PFSK-1 (cell line): ENCODE measurements at regions not wholly inside any gene's neighbourhood (a gene's known extent, or its start where the extent isn't known, plus 50 kb on each side); places are given as distances from the start of the nearest gene placed in this dataset.

Source experiments
- FOXP2 ChIP-seq: optimal IDR thresholded peaks from 2 replicates; pipeline ENCODE3; 2011; ENCODE audit warnings: borderline replicate concordance, control low read depth, inconsistent platforms; ENCODE audit not compliant: insufficient read depth; ENCODE audit errors: extremely low read length, extremely low read depth
- POLR2AphosphoS5 ChIP-seq: IDR thresholded peaks from 2 replicates; pipeline ENCODE4 v1.6.1; 2012; ENCODE audit warnings: low read depth, mild to moderate bottlenecking, control low read depth, low read length, moderate library complexity
- SIN3A ChIP-seq: IDR thresholded peaks from 2 replicates; pipeline ENCODE4 v1.6.1; 2012; ENCODE audit warnings: mild to moderate bottlenecking, low read length, moderate library complexity, borderline replicate concordance; ENCODE audit not compliant: insufficient read depth
- TAF1 ChIP-seq: IDR thresholded peaks from 2 replicates; pipeline ENCODE4 v1.6.1; 2012; ENCODE audit warnings: low read length, control low read depth, borderline replicate concordance; ENCODE audit not compliant: insufficient read depth
- TF ChIP-seq, protein P1 (sequence below), 2 experiments: IDR thresholded peaks; 2 replicates each; pipeline versions ENCODE4 v1.6.1 to v1.8.0; 2011 to 2012; ENCODE audit warnings: low read depth in 2 of 2, low read length in 2 of 2, control low read depth in 1 of 2, inconsistent platforms in 1 of 2, mild to moderate bottlenecking in 1 of 2, moderate library complexity in 1 of 2; ENCODE audit not compliant: insufficient read depth in 1 of 2

DNA sequence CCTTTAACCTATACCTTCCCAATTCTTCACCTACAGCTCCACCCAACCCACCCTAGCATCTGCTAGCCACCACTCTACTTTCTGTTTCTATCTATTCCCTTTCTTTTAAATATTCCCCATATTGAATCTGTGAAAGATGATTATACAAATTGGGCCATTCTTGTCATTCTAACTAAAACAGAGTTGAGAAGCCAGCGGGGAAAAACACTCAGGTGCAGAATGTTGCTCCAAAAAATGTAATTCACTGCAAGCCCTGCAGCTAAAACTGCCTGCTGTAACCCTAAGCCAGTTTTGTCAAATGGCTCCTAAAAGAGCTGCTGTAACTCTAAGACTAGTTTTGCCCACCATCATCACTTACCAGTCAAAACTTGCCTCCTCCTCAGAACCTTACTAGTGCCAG is 1468.6 kb upstream of the MIR17HG start:
- TF ChIP-seq SIN3A (no peak), POLR2AphosphoS5 (no peak), TAF1 (no peak), FOXP2 (no peak)
- TF ChIP-seq, protein P1, sequence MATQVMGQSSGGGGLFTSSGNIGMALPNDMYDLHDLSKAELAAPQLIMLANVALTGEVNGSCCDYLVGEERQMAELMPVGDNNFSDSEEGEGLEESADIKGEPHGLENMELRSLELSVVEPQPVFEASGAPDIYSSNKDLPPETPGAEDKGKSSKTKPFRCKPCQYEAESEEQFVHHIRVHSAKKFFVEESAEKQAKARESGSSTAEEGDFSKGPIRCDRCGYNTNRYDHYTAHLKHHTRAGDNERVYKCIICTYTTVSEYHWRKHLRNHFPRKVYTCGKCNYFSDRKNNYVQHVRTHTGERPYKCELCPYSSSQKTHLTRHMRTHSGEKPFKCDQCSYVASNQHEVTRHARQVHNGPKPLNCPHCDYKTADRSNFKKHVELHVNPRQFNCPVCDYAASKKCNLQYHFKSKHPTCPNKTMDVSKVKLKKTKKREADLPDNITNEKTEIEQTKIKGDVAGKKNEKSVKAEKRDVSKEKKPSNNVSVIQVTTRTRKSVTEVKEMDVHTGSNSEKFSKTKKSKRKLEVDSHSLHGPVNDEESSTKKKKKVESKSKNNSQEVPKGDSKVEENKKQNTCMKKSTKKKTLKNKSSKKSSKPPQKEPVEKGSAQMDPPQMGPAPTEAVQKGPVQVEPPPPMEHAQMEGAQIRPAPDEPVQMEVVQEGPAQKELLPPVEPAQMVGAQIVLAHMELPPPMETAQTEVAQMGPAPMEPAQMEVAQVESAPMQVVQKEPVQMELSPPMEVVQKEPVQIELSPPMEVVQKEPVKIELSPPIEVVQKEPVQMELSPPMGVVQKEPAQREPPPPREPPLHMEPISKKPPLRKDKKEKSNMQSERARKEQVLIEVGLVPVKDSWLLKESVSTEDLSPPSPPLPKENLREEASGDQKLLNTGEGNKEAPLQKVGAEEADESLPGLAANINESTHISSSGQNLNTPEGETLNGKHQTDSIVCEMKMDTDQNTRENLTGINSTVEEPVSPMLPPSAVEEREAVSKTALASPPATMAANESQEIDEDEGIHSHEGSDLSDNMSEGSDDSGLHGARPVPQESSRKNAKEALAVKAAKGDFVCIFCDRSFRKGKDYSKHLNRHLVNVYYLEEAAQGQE (IDR thresholded peaks at IDR 0.05; ENCODE audit: insufficient read depth in 1 of 2, low read depth in 2 of 2, low read length in 2 of 2): no peak
